OCI-LY7 (cell line): ENCODE measurements at regions not wholly inside any gene's neighbourhood (a gene's known extent, or its start where the extent isn't known, plus 50 kb on each side); places are given as distances from the start of the nearest gene placed in this dataset.

Experiments used
- CTCF ChIP-seq: fragments of 200-600 bp; sonication (generic); conservative IDR thresholded peaks from 2 replicates; pipeline ENCODE4 v1.5.1; 2014; ENCODE audit warnings: mild to moderate bottlenecking, antibody characterized with exemption, low read length, moderate library complexity, mixed read lengths
- EZH2phosphoT487 ChIP-seq: fragments of 200-600 bp; sonication (generic); IDR thresholded peaks from 2 replicates; pipeline ENCODE4 v1.6.1; 2018; ENCODE audit warnings: low read depth, borderline replicate concordance, mild to moderate bottlenecking, mixed run types, antibody characterized with exemption, low read length, moderate library complexity, mixed read lengths

- TF ChIP-seq CTCF (no peak), EZH2phosphoT487 (no peak)
Observed at GRCh38 chr14:42508209-42508946, 901.7 kb downstream of the LRFN5 start.
